Left cardiac atrium (tissue), 4 donors: ENCODE measurements at regions not wholly inside any gene's neighbourhood (a gene's known extent, or its start where the extent isn't known, plus 50 kb on each side); places are given as distances from the start of the nearest gene placed in this dataset.
"Not testable (repeated sequence)": the region's sequence is repeated elsewhere in the genome, so short reads cannot be mapped to it uniquely, and the experiment has no call there.

ENCODE experiments used
- ATAC-seq, 2 donors: fragments of 200-7000 bp; cut with Tn5 transposase; one replicate each; pipeline ENCODE4 v1.9.1; 2020; ENCODE audit warnings: mild to moderate bottlenecking in 2 of 2, moderate library complexity in 2 of 2
- DNase-seq: peaks from one replicate; pipeline ENCODE4 v3.0.0-alpha.2; 2020
- intact Hi-C, 2 donors: fragments of 100-400 bp; cut with DNase I; formaldehyde crosslinking; loops; one replicate each; pipeline versions ENCODE4 v1.14.1 to v1.15.1; 2022 to 2023
- donor health status: DM: no; HTN: yes; CAD: no.
- donor health status: DM: no; HTN: yes; CAD: no; lungs with severe emphysema.
- donor health status: DM: yes; HTN: yes; CAD: no.
- donor health status: Dilated cardiomyopathy.

DNA sequence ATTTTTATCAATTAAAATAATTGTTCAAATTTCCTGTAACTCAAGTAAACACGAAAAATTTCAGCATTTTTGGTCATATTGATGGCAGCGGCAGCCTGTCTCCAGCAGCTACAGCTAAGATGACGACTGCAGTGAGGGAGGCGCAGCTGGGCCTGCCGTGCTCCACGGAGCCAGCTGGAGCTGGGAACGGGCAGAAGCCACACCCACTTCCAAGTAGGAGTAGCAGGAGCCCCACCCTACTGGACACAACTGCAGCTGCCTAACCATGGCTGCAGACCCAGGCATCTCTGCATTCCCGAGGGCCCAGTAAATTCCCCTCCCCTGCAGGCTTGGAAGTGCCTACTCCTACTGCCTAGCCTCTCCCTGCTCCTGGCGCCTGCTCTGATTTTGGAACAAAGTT, 2031.7 kb downstream of the EFNA5 start:
- ATAC-seq = no peak
- no peak for DNase-seq
- intact Hi-C loops = no loop called here

DNA sequence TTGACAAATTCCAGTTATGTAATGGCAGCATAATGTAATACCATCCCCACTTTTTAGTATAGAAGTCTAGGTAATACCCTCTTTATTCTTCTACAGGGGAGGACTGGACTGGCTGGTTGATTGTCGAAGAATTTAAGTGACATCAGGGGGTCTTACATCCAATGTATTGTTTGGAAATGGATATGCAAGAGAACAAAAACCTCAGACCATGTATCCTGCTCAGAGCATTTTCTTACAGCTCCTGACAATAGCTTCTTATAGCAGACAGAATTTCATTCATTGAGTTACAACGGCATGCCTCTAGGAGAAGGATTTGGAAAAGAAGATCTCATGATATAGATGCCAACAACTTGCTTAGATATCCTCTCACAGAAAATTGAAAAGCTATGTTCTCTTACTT, 2032.3 kb downstream of the EFNA5 start:
- intact Hi-C loops = no loop called here
- no peak for ATAC-seq

DNA sequence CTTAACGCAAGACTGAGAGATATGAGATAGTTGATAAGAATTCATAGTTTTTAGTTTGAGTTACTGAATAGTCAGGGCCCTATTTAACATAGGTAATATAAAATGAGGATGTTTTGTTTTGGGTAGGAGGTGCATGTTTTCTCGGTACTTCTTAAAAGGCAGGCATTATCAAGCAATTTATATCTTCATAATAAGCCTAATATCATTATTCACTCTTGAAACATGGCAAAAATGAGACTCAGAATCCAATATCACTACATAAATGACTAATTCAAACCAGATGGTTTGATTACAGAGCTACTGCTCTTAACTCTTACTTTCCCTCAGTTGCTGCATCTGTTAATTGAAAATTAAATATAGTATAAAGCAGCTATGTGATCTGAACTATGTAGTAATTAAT, 2038.7 kb downstream of the EFNA5 start:
- ATAC-seq = no peak
- intact Hi-C loops = no loop called here

More for the DNA sequence above, 2032.3 kb downstream of the EFNA5 start:
- no peak for DNase-seq

DNA sequence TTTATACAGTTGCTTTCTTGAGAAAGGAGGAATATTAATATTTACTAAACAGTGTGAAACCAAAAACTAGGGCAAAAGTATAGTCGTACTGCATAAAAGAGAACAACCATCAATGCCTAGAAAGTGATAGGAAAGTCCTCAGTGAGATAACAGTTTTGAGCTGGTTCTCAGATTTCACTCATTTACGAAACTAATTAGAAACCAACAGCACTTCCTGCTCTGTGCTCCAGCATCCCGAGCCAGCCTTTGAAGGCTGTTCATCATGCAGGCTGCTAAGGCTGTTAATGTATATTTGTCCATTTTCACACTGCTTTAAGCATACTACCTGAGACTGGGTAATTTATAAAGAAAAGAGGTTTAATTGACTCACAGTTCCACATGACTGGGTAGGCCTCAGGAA, 2039.9 kb downstream of the EFNA5 start:
- intact Hi-C loops = no loop called here
- no peak for ATAC-seq
- DNase-seq = no peak

More for the DNA sequence above, 2038.7 kb downstream of the EFNA5 start:
- no peak for DNase-seq

DNA sequence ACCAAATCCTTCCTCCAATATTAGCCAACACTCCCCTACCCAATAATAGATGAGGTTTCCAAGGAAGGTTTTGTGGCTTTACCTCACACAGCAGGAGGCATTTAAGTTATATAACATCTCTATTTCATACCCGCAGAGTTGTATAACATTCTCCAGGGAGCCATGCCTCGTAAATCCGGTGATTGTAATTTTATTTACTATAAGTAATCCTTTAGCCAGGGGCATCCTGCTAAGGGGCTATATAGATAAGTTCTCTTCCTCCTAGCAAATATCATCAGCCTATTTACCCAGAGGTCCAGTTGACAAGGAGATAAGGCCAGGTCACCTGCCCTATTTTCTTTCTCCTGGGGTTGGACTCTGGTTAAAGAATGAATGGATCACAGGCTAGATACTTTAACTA, 2051.0 kb downstream of the EFNA5 start:
- intact Hi-C loops = no loop called here
- ATAC-seq = no peak
- no peak for DNase-seq

DNA sequence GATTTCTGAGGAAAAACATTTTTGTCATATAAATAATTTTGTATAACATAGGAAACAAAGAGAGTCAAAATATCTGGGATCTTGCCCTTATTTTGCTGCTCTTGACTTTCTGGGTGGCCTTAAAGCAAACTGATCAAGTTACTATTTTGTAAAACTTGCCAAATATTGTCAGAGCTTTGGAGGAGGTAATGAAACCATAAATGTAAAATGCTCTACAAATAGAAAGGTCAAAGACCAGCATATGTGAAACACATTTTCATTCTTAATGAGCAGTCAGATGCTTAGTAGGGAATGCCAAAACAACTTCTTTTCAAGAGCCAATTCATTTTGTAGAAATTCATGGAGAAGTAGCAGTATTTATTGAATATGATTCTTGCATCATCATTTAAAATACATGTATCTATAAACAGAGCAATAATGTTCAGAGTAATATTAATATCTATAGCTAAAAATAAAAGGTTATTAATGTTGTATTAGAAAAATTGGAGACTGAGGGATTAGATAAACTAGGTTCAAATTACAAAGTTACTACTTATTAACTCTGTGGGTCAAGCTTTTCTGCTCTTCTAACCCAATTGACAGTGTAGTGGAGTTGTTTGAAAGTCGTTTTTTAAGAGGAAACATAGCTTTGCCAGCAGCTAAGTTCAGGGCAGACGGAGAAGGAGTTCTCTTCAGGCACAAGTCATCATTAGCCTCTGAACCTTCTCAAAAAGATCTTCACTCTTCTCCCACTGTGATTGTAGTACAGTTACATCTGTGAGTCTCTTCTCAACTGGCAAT, 2053.1 kb downstream of the EFNA5 start:
- intact Hi-C loops = no loop called here
- DNase-seq (no peak), ATAC-seq (no peak)

DNA sequence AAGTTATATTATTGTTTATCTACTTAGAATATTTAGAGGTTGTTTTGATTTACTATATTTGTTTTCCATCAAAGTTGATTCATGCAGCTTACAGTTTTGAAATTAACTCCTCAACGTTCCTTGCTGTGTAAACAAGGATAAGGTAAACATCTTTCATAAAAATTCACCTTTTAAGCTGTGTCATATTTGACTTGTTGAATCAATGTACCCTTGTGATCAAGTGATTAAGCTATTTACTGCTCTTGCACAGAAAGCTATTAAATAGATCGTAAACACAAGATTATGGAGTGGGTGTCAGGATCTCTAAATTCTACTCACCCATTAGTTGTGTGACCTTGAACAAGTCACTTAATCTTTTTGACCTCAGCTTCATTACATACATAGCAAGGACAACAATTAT, 2054.0 kb upstream of the NUDT12 start:
- DNase-seq = no peak
- intact Hi-C loops = no loop called here
- ATAC-seq = no peak

DNA sequence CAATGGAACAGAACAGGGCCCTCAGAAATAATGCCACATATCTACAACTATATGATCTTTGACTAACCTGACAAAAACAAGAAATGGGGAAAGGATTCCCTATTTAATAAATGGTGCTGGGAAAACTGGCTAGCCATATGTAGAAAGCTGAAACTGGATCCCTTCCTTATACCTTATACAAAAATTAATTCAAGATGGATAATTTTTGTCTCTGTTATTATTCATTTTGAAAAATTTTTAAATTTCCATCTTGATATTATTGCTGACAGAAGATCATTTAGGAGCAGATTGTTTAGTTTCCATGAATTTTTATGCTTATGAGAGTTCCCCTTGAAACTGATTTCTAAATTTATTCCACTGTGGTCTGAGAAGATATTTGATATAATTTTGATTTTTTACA, 2039.8 kb upstream of the NUDT12 start:
- DNase-seq, intact Hi-C loops, ATAC-seq: not testable (repeated sequence)

DNA sequence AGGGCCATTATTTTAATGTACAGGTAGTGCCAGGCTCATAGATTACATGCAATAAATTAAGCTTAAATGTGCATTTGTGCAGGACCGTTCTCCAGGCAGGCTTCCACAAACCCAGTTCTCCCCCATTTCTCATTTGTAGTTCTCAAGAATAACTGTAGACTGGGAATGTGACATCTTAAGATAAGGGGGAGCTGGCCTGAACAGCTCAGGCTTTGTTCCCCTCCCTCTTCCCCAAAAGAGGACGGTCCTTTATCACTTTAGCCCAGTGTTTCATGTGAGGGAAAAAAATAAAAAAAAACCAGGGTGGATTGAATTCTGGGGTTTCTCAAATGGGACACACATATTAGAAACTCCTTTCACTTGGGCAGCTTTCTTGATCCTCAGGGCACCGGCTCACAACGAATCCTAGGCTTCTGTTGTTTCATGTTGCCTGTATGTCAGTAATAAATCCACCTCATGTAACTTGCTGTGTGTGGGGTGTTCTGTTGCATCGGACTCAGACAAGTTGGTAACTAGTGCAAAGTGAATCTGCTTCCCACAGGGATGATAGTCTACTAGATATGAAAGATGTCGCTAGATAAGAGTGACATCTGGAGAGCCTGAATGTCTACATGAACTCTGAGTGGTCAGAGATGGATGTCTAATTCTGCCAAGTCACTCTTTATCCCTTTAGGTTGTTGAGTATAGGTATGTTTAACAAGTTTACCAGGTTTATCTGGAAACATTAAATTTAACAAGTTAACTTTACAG, 2030.6 kb upstream of the NUDT12 start:
- intact Hi-C loops = no loop called here
- DNase-seq = no peak
- no peak for ATAC-seq

DNA sequence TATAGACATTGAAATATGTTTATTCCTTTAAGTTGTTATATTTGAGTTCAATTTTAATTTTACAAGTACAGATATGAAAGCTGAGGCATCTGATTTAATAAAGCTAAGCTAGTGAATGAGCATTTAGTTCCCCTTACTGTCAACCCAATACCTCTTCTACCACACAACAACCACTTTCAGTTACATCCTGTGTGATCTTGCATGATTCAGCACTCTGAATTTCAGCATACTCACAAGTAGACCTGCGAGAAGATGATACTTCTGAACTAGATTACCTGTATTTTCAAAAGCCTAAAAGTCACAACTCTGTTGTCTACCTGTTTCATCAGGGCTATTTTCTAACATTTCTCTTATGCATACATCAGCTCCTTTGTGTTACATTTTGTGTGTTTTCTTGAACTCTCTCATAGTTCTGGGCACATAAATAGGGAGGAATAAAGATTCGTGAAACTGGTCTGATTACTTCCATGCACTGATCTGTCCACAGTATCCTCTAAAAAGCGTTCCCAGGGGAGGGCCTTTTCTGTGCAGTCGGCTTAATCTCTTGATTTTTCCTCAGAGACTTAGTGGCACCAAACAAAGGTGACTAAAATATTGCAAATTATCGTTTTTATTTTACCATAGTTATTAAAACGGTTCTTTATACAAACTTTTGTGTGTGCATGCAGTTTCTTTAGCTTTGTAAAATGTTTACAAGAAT, 2025.5 kb upstream of the NUDT12 start:
- no peak for ATAC-seq
- no peak for DNase-seq
- intact Hi-C loops = no loop called here

DNA sequence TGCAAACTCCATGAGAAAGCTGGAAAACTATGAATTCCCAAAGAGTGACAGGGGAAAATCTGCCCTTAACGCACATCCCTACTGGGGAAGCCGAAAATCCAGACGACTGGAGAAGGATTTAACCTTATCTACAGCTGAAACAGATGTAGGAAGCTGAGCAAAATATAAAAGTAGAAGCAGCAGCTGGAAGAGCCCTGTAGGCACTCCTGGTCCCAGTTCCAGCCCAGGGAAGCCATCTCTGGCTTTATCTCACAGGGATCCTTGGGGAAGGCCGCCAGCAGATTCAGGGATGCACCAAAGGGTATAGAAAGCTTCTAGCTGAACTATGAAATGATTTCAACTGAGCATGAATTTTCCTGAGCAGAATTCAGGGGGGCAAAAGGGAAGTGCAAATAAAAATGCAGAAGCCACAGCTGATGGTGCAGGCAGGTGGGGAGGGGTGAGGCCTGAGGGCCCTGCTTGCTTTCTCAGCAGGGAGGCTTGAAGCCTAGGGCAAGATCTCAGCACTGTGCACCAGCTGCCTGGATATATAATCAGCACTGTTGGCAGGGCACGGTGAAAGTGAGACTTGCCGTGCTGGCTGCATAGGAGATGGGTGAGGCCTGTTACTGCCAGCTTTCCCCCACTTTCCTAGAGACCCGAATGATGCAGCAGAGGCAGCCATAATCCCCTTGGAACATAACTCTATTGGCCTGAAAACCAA, 2019.5 kb upstream of the NUDT12 start:
- ATAC-seq (no peak), DNase-seq (no peak)
- intact Hi-C loops = no loop called here

DNA sequence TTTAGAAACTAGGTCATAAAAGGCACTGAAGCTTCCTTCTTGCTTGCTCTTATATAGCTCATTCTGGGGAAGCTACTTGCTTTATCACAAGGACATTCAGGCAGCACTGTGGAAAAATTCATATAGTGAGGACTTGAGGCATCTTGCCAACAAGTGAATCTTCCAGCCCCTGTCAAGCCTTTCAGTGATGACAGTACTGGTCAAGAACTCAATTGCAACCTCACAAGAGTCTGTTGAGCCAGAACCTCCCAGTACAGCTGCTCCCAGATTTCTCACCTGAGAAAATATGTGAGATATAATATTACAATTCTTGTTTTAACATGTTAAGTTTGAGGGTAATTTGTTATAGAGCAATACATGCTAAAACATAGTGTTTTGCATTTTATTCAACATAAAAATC, 2011.0 kb upstream of the NUDT12 start:
- intact Hi-C loops = no loop called here
- no peak for ATAC-seq
- no peak for DNase-seq

DNA sequence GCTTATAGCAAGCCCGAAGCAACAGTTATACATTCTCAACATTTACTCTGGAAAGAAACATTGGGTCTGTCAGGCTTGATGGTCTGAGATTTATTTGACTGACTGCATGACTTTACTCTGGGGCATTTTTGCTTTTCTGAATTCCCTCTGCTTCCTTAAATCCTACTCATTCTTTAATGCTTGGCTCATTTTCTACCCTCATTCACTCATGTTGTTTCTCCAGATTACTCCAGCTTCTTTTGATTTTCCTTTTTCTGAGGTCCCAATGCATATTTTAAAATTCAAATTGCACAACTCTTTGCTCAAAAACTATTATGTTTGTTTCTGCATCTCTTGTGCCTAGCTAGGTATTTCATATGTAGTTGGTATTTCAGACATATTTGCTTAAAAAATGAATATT, 2002.9 kb upstream of the NUDT12 start:
- ATAC-seq = no peak
- intact Hi-C loops = no loop called here
- no peak for DNase-seq

DNA sequence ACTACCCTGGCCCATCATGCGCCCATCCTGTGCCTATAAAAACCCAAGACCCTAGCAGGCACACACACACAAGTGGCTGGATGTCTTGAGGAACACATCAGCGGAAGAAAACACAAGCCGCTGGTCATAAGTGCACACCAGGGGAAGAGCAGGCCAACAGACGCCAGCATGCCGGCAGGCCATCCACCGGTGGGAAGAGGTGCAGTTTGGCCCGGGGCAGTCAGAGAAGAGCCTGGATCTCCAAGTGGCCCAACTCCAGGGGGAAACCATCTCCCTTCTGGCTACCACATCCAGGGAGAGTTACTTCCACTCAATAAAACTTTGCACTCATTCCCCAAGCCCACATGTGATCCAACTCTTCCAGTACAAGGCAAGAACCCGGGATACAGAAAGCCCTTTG, 2001.3 kb upstream of the NUDT12 start:
- intact Hi-C loops = no loop called here
- DNase-seq = no peak
- ATAC-seq = no peak

DNA sequence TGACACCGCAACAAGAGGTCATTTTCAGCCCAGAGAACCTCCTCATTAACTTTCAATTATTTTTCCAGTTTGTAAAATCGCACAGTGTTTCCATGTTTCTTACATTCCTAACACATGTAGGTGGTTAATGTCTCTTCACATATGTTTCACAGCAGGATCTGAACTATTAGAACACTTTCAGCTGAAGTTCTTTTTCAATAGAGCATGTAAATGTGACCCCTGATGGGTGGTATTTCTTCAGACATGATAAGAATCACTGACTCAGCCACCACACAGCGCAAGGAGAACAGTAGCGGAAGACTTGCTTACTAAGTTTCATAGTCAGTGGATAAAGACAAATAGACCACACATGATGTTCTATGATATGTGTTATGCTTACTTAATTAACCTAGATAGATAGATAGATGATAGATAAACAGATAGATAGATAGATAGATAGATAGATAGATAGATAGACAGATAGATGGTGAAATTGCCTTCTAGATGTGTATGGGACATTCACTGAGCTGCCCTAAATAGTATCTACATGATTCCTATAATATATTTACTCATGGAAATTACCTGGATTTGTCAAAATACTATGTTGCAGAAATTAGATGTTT, 1992.1 kb upstream of the NUDT12 start:
- intact Hi-C loops = no loop called here
- DNase-seq (no peak), ATAC-seq (no peak)

DNA sequence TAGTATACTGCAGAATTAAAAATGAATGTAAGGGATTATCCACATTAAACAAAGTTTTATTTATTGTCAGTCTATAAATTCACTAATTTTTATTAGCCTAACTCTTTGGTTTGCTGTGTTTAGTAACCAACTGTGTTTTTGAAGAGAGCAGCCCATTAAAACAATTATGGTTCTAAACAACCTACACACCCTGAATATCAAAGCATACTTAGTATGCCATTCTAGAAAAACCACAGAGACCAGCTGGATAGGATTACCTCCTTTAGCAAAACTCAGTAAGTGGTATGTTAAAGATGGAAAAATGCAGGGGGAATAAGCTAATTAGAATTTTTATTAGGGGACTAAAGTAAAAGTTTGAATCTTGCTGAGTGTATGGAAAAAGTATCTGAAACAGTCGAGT, 1981.7 kb upstream of the NUDT12 start:
- ATAC-seq (no peak), DNase-seq (no peak)
- intact Hi-C loops = no loop called here

DNA sequence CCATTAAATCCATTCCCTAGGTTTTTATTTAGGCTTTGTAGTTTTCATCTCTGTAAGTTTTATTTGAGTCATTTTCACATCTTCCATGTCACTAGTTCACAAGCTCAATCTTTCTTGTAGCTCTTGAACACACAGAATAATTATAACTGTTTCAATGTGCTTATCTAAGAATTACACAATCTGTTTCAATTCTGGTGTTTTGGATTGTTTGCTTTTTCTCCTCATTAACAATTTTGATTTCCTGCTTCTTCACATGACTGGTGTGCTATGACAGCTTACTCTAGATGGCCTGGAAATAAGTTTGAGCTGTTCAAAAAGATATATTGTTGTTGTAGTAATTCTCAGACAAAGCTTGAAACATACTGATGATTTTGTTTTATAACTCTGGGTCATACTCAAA, 1974.1 kb upstream of the NUDT12 start:
- intact Hi-C loops = no loop called here
- DNase-seq (no peak), ATAC-seq (no peak)

DNA sequence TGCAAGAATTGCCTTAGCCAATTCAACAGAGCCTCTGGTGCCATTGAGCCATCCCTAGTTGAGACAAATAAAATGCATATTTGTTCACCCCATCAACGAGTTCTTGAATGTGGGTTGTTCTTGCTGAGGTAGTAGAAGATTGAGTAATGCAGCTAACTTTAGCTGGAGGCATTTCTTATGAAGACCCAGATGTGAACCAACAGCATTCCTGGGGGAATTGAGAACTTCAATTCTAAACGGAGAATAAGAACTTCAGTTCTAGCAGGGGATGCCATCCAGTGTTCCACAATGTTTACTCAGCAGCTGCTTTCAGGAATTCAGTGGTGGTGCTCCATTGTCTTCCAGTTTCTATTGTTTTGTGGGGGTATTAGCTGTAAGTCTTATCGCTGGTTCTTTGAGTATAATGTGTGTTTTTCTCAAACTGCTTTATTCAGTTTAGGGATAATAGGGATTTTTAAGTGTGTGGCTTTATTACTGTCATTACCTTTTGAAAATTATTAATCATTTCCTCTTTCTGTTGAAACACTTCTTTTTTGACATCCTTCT, 1968.2 kb upstream of the NUDT12 start:
- intact Hi-C loops = no loop called here
- DNase-seq (no peak), ATAC-seq (no peak)

DNA sequence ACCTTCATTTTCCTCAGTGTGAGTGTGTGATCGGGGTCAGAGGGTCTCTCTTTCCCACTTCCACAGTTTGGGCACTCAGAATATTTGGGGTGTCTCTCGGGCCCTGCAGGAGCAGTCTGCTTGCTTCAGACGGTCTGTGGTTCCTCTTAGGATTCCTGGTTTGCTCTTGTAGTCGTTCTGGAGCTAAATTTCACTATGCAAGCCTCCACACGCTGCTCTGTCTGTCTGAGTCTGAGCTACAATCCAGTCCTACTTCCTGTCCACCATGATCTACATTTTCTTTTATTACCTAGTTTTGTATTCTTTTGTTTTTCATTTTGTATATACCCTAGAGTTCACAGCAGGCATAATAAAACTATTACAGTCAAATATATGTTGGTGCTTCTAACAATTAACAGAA, 1967.3 kb upstream of the NUDT12 start:
- intact Hi-C loops = no loop called here
- ATAC-seq = no peak
- no peak for DNase-seq
